ENCODE measurements at regions not wholly inside any gene's neighbourhood (a gene's known extent, or its start where the extent isn't known, plus 50 kb on each side); places are given as distances from the start of the nearest gene placed in this dataset.

DNA sequence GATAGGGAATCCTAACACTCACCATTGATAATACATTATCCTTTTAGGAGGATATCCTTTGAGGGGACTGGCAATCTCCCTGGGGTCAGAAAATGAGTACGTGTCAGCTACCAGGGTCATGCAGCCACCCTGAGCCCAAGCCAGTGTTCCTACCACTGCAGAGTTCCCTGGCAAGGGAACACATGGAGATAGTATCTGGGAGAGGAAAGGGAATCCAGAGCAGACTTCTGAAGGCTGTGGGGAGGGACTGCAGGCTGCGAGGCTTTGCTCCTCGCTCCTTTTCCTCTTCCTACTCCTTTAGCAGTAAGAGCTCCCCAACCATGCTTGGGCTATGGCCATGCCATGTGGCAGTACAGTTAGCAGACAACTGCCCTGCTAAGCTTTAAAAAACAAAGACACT is 62.9 kb upstream of the TJP1 start:
- H3K4me1 ChIP-seq (ENCODE audit: insufficient read depth, low read length, poor library complexity, severe bottlenecking), result no peaks in the 10 kb centered on the region
- H4K20me1 ChIP-seq (ENCODE audit: insufficient read depth, low read length), result no peaks in the 10 kb centered on the region
- ChIA-PET CTCF (ENCODE audit: unreplicated experiment) (no interaction called here), POLR2A (no interaction called here)
- no peaks in the 10 kb centered on the region for H3K79me2 ChIP-seq (ENCODE audit: insufficient read depth, low read depth, low read length)
- H3K4me3 ChIP-seq (ENCODE audit: low read depth, low read length, poor library complexity, severe bottlenecking), result no peak overlapping the region
- DNase-seq (ENCODE audit: low spot score), result no peak
- no peaks in the 10 kb centered on the region for H3K36me3 ChIP-seq (ENCODE audit: insufficient read depth, low read length)
- TF ChIP-seq EZH2phosphoT487 (IDR thresholded peaks at IDR 0.05; ENCODE audit: borderline replicate concordance, low read depth, low read length) (no peak), CTCF (conservative IDR thresholded peaks at IDR 0.05; ENCODE audit: low read length) (no peak)
- no peak overlapping the region for H3K27ac ChIP-seq (ENCODE audit: low read depth, low read length, poor library complexity, severe bottlenecking)
- H2AFZ ChIP-seq (ENCODE audit: low read length), result no peak overlapping the region
- no peaks in the 10 kb centered on the region for H3K9me2 ChIP-seq (ENCODE audit: insufficient read depth, low read length)
- H3K9me3 ChIP-seq (ENCODE audit: low read length), result no peaks in the 10 kb centered on the region
- BruUV-seq (replicated peaks), result no TSS peak
- intact Hi-C loops (cut with micrococcal nuclease; ENCODE audit: unreplicated experiment), result no loop called here
- H3K4me2 ChIP-seq (ENCODE audit: low read length), result no peak overlapping the region

DNA sequence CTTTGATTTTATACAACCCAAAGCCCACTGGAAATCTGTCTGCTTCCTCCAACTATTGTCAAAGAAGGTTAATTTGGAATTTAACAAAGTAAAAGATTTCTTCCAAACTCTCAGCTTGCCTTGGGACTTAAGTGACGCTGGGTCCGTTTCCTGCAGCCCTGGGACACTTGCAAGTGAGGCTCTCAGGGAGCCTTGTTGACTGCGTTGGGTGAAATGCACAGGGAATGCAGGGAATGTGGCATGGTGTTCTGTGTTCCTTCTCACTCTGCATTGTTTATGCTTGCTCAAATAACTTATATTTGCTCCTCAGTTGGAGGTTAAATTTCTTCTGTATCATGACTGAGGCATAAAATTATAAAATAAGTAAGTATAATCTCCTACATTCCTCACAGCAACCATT is 60.9 kb upstream of the TJP1 start:
- CTCF ChIA-PET (ENCODE audit: unreplicated experiment), result no interaction called here
- intact Hi-C loops (cut with micrococcal nuclease; ENCODE audit: unreplicated experiment), result no loop called here
- no peak overlapping the region for H3K4me2 ChIP-seq (ENCODE audit: low read length)
- no peaks in the 10 kb centered on the region for H3K9me3 ChIP-seq (ENCODE audit: low read length)
- H3K9me2 ChIP-seq (ENCODE audit: insufficient read depth, low read length), result no peaks in the 10 kb centered on the region
- H3K36me3 ChIP-seq (ENCODE audit: insufficient read depth, low read length), result no peaks in the 10 kb centered on the region
- no peaks in the 10 kb centered on the region for H3K4me1 ChIP-seq (ENCODE audit: insufficient read depth, low read length, poor library complexity, severe bottlenecking)
- H2AFZ ChIP-seq (ENCODE audit: low read length), result no peak overlapping the region
- H3K27ac ChIP-seq (ENCODE audit: low read depth, low read length, poor library complexity, severe bottlenecking), result no peak overlapping the region
- H4K20me1 ChIP-seq (ENCODE audit: insufficient read depth, low read length), result no peaks in the 10 kb centered on the region
- DNase-seq (ENCODE audit: low spot score), result no peak
- no peak overlapping the region for H3K4me3 ChIP-seq (ENCODE audit: low read depth, low read length, poor library complexity, severe bottlenecking)
- no TSS peak for BruUV-seq (replicated peaks)
- POLR2A ChIA-PET, result no interaction called here
- TF ChIP-seq EZH2phosphoT487 (IDR thresholded peaks at IDR 0.05; ENCODE audit: borderline replicate concordance, low read depth, low read length) (no peak), CTCF (conservative IDR thresholded peaks at IDR 0.05; ENCODE audit: low read length) (no peak)
- no peaks in the 10 kb centered on the region for H3K79me2 ChIP-seq (ENCODE audit: insufficient read depth, low read depth, low read length)

GRCh38 chr15:29880886-29881285 is 58.6 kb upstream of the TJP1 start:
- H3K4me2 ChIP-seq (ENCODE audit: low read length), result no peak overlapping the region
- H3K27ac ChIP-seq (ENCODE audit: low read depth, low read length, poor library complexity, severe bottlenecking), result no peak overlapping the region
- H3K9me2 ChIP-seq (ENCODE audit: insufficient read depth, low read length), result no peaks in the 10 kb centered on the region
- H3K4me3 ChIP-seq (ENCODE audit: low read depth, low read length, poor library complexity, severe bottlenecking), result no peak overlapping the region
- intact Hi-C loops (cut with micrococcal nuclease; ENCODE audit: unreplicated experiment), result no loop called here
- H3K4me1 ChIP-seq (ENCODE audit: insufficient read depth, low read length, poor library complexity, severe bottlenecking), result no peaks in the 10 kb centered on the region
- CTCF ChIA-PET (ENCODE audit: unreplicated experiment), result no interaction called here
- BruUV-seq (replicated peaks), result no TSS peak
- TF ChIP-seq CTCF (conservative IDR thresholded peaks at IDR 0.05; ENCODE audit: low read length) (no peak), EZH2phosphoT487 (IDR thresholded peaks at IDR 0.05; ENCODE audit: borderline replicate concordance, low read depth, low read length) (no peak)
- H3K79me2 ChIP-seq (ENCODE audit: insufficient read depth, low read depth, low read length), result no peaks in the 10 kb centered on the region
- H3K36me3 ChIP-seq (ENCODE audit: insufficient read depth, low read length), result no peaks in the 10 kb centered on the region
- POLR2A ChIA-PET, result no interaction called here
- no peak for DNase-seq (ENCODE audit: low spot score)
- no peak overlapping the region for H2AFZ ChIP-seq (ENCODE audit: low read length)
- no peaks in the 10 kb centered on the region for H3K9me3 ChIP-seq (ENCODE audit: low read length)
- no peaks in the 10 kb centered on the region for H4K20me1 ChIP-seq (ENCODE audit: insufficient read depth, low read length)
